ENCODE measurements at regions not wholly inside any gene's neighbourhood (a gene's known extent, or its start where the extent isn't known, plus 50 kb on each side); places are given as distances from the start of the nearest gene placed in this dataset.

DNA sequence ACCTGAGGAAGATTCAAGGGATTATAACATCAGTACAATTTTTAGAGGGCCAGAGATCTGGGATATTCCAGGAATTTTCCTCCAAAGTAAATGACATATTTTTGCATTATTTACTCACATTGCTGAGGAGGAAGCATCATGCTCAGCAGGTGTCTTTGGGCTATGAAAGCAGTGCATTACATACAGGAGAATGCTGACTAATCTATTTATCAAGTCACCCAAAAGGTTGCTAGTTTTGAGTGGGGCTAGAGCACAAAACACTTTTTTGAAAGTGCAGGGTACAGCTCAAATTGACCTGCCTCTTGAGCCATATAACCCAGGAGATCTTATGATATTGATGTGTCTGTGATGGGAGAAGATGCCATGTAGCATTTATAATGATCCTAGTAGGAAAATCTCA is 603.1 kb downstream of the POM121L12 start:
- no peaks in the 10 kb centered on the region; the same call in 1 of the 2 replicates for H3K9me3 ChIP-seq (ENCODE audit: control insufficient read depth, insufficient read depth, low read length)
- no peaks in the 10 kb centered on the region for H3K27me3 ChIP-seq (ENCODE audit: control insufficient read depth, insufficient read depth, low read length)
- H3K36me3 ChIP-seq (ENCODE audit: control insufficient read depth, insufficient read depth, low read length), result no peaks in the 10 kb centered on the region
- no peak overlapping the region for H3K9ac ChIP-seq (ENCODE audit: low read depth, low read length)
- no peak overlapping the region for H3K4me3 ChIP-seq (ENCODE audit: low read depth, low read length)
- peaks cover 11% of the 10 kb centered on the region for H3K4me1 ChIP-seq (ENCODE audit: control insufficient read depth, insufficient read depth, low read length)
- H3K27ac ChIP-seq (ENCODE audit: low read depth, low read length), result no peak overlapping the region

GRCh38 chr7:53641091-53641490 is 605.7 kb downstream of the POM121L12 start:
- H3K4me1 ChIP-seq (ENCODE audit: control insufficient read depth, insufficient read depth, low read length), result peaks cover 20% of the 10 kb centered on the region
- H3K9ac ChIP-seq (ENCODE audit: low read depth, low read length), result no peak overlapping the region
- H3K36me3 ChIP-seq (ENCODE audit: control insufficient read depth, insufficient read depth, low read length), result no peaks in the 10 kb centered on the region
- no peak overlapping the region for H3K4me3 ChIP-seq (ENCODE audit: low read depth, low read length)
- H3K9me3 ChIP-seq (ENCODE audit: control insufficient read depth, insufficient read depth, low read length), result no peaks in the 10 kb centered on the region
- H3K27me3 ChIP-seq (ENCODE audit: control insufficient read depth, insufficient read depth, low read length), result no peaks in the 10 kb centered on the region
- no peak overlapping the region for H3K27ac ChIP-seq (ENCODE audit: low read depth, low read length)

DNA sequence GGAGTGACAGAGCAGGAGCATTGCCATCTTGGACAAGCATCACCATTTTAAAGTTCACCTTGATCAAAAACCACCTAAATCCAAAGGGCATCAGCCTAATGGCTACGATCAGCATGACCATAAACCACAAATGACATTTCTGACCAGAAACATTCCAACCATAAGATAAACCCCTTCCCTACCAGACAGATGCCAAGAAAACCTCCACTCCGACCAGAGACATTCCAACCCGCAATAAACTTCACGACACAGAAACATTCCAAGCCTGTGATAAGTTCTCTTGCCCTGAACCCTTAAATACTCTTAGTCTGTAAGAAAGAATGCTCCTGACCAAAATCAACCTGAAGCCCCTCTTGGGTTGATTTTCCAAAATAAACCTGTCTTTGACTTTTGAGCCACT is 606.9 kb downstream of the POM121L12 start:
- no peaks in the 10 kb centered on the region for H3K9me3 ChIP-seq (ENCODE audit: control insufficient read depth, insufficient read depth, low read length)
- H3K9ac ChIP-seq (ENCODE audit: low read depth, low read length), result no peak overlapping the region
- H3K27me3 ChIP-seq (ENCODE audit: control insufficient read depth, insufficient read depth, low read length), result no peaks in the 10 kb centered on the region
- peaks cover 20% of the 10 kb centered on the region for H3K4me1 ChIP-seq (ENCODE audit: control insufficient read depth, insufficient read depth, low read length)
- no peaks in the 10 kb centered on the region for H3K36me3 ChIP-seq (ENCODE audit: control insufficient read depth, insufficient read depth, low read length)
- H3K27ac ChIP-seq (ENCODE audit: low read depth, low read length), result no peak overlapping the region
- H3K4me3 ChIP-seq (ENCODE audit: low read depth, low read length), result no peak overlapping the region

DNA sequence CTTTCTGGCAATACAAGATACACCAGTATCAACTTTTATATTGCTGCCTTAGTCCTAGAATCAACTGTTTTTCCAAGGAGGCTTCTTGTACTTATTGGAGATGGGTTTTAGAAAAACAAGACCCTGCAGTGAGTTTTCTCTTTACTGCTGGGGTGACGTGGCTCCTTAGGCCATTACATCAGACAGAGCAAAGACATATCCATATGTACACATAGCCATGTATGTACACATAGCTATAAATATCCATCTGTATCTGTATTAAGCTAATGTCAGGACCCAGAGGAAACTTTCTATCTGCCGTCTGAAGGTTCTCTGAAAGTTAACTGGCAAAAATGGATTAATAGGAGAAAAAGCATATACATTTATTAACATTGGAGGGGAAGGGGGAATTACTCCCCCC is 607.4 kb downstream of the POM121L12 start:
- H3K4me3 ChIP-seq (ENCODE audit: low read depth, low read length), result no peak overlapping the region
- no peak overlapping the region for H3K27ac ChIP-seq (ENCODE audit: low read depth, low read length)
- H3K9me3 ChIP-seq (ENCODE audit: control insufficient read depth, insufficient read depth, low read length), result no peaks in the 10 kb centered on the region
- no peaks in the 10 kb centered on the region for H3K36me3 ChIP-seq (ENCODE audit: control insufficient read depth, insufficient read depth, low read length)
- H3K4me1 ChIP-seq (ENCODE audit: control insufficient read depth, insufficient read depth, low read length), result peaks cover 20% of the 10 kb centered on the region
- no peak overlapping the region for H3K9ac ChIP-seq (ENCODE audit: low read depth, low read length)
- H3K27me3 ChIP-seq (ENCODE audit: control insufficient read depth, insufficient read depth, low read length), result no peaks in the 10 kb centered on the region

GRCh38 chr7:53656881-53657280 is 621.4 kb downstream of the POM121L12 start:
- no peaks in the 10 kb centered on the region for H3K9me3 ChIP-seq (ENCODE audit: control insufficient read depth, insufficient read depth, low read length)
- H3K4me1 ChIP-seq (ENCODE audit: control insufficient read depth, insufficient read depth, low read length), result peaks cover 5% of the 10 kb centered on the region; the same call in 1 of the 2 replicates
- H3K27me3 ChIP-seq (ENCODE audit: control insufficient read depth, insufficient read depth, low read length), result no peaks in the 10 kb centered on the region
- H3K9ac ChIP-seq (ENCODE audit: low read depth, low read length), result no peak overlapping the region
- no peak overlapping the region for H3K27ac ChIP-seq (ENCODE audit: low read depth, low read length)
- H3K4me3 ChIP-seq (ENCODE audit: low read depth, low read length), result no peak overlapping the region
- no peaks in the 10 kb centered on the region for H3K36me3 ChIP-seq (ENCODE audit: control insufficient read depth, insufficient read depth, low read length)

GRCh38 chr7:53657586-53657985 is 622.2 kb downstream of the POM121L12 start:
- no peaks in the 10 kb centered on the region for H3K36me3 ChIP-seq (ENCODE audit: control insufficient read depth, insufficient read depth, low read length)
- no peaks in the 10 kb centered on the region for H3K9me3 ChIP-seq (ENCODE audit: control insufficient read depth, insufficient read depth, low read length)
- peaks cover 5% of the 10 kb centered on the region; the same call in 1 of the 2 replicates for H3K4me1 ChIP-seq (ENCODE audit: control insufficient read depth, insufficient read depth, low read length)
- H3K9ac ChIP-seq (ENCODE audit: low read depth, low read length), result no peak overlapping the region
- no peaks in the 10 kb centered on the region for H3K27me3 ChIP-seq (ENCODE audit: control insufficient read depth, insufficient read depth, low read length)
- no peak overlapping the region for H3K27ac ChIP-seq (ENCODE audit: low read depth, low read length)
- no peak overlapping the region for H3K4me3 ChIP-seq (ENCODE audit: low read depth, low read length)

DNA sequence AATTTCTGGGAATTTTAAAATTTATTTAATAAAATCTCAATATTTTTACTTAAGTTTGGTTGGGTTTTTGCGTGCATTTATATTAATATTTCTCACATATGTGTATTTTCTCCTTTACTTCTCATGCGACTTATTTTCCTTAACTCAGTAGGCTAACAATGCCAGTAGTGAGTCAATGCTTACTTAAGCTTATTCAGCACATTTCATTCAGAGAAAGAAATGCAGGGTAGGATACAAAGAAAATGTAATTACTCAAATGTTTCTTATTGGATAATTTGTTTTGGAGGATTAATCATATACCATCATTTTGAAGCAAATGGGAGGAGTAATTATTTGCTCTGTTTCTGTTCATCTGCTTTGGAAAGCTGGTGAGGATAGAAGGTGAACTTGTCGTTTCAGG is 623.5 kb downstream of the POM121L12 start:
- H3K27ac ChIP-seq (ENCODE audit: low read depth, low read length), result no peak overlapping the region
- peaks cover 5% of the 10 kb centered on the region; the same call in 1 of the 2 replicates for H3K4me1 ChIP-seq (ENCODE audit: control insufficient read depth, insufficient read depth, low read length)
- no peaks in the 10 kb centered on the region for H3K9me3 ChIP-seq (ENCODE audit: control insufficient read depth, insufficient read depth, low read length)
- H3K4me3 ChIP-seq (ENCODE audit: low read depth, low read length), result no peak overlapping the region
- no peaks in the 10 kb centered on the region for H3K27me3 ChIP-seq (ENCODE audit: control insufficient read depth, insufficient read depth, low read length)
- H3K9ac ChIP-seq (ENCODE audit: low read depth, low read length), result no peak overlapping the region
- H3K36me3 ChIP-seq (ENCODE audit: control insufficient read depth, insufficient read depth, low read length), result no peaks in the 10 kb centered on the region

GRCh38 chr7:53661645-53662217 is 626.3 kb downstream of the POM121L12 start:
- Histone ChIP-seq H3K9me3 (ENCODE audit: control insufficient read depth, insufficient read depth, low read length) (no peaks in the 10 kb centered on the region), H3K27me3 (ENCODE audit: control insufficient read depth, insufficient read depth, low read length) (no peaks in the 10 kb centered on the region), H3K27ac (ENCODE audit: low read depth, low read length) (no peak overlapping the region), H3K4me1 (ENCODE audit: control insufficient read depth, insufficient read depth, low read length) (peaks cover 5% of the 10 kb centered on the region; the same call in 1 of the 2 replicates), H3K36me3 (ENCODE audit: control insufficient read depth, insufficient read depth, low read length) (no peaks in the 10 kb centered on the region), H3K4me3 (ENCODE audit: low read depth, low read length) (no peak overlapping the region), H3K9ac (ENCODE audit: low read depth, low read length) (no peak overlapping the region)

- H3K27ac ChIP-seq (ENCODE audit: low read depth, low read length), result no peak overlapping the region
- no peak overlapping the region for H3K9ac ChIP-seq (ENCODE audit: low read depth, low read length)
- no peaks in the 10 kb centered on the region for H3K27me3 ChIP-seq (ENCODE audit: control insufficient read depth, insufficient read depth, low read length)
- H3K4me3 ChIP-seq (ENCODE audit: low read depth, low read length), result no peak overlapping the region
- no peaks in the 10 kb centered on the region for H3K4me1 ChIP-seq (ENCODE audit: control insufficient read depth, insufficient read depth, low read length)
- H3K36me3 ChIP-seq (ENCODE audit: control insufficient read depth, insufficient read depth, low read length), result no peaks in the 10 kb centered on the region
- H3K9me3 ChIP-seq (ENCODE audit: control insufficient read depth, insufficient read depth, low read length), result peaks cover 5% of the 10 kb centered on the region; the same call in 1 of the 2 replicates
These were observed 637.2 kb downstream of the POM121L12 start for GRCh38 chr7:53672681-53673080.

DNA sequence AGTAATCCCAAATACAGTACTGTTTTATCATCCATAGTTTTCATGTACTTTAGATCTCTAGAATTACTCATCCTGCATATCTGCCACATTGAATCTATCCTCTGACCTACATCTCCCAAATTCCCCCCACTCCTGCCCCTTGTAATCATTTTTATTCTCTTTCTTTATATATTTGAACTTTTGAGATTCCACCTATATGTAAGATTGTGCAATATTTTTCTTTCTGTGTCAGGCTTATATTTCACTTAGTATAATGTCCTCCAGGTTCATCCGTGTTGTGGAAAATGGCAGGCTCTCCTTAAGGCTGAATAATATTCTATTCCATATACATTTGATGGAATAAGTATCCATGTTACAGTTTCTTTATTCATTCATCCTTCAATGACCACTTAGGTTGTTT is 640.4 kb downstream of the POM121L12 start:
- Histone ChIP-seq H3K4me3 (ENCODE audit: low read depth, low read length) (no peak overlapping the region), H3K27me3 (ENCODE audit: control insufficient read depth, insufficient read depth, low read length) (no peaks in the 10 kb centered on the region), H3K4me1 (ENCODE audit: control insufficient read depth, insufficient read depth, low read length) (peaks cover 5% of the 10 kb centered on the region; the same call in 1 of the 2 replicates), H3K9me3 (ENCODE audit: control insufficient read depth, insufficient read depth, low read length) (no peaks in the 10 kb centered on the region; the same call in 1 of the 2 replicates), H3K9ac (ENCODE audit: low read depth, low read length) (no peak overlapping the region), H3K36me3 (ENCODE audit: control insufficient read depth, insufficient read depth, low read length) (no peaks in the 10 kb centered on the region), H3K27ac (ENCODE audit: low read depth, low read length) (no peak overlapping the region)

- Histone ChIP-seq H3K9ac (ENCODE audit: low read depth, low read length) (no peak overlapping the region), H3K9me3 (ENCODE audit: control insufficient read depth, insufficient read depth, low read length) (no peaks in the 10 kb centered on the region; the same call in none of the 2 replicates), H3K27me3 (ENCODE audit: control insufficient read depth, insufficient read depth, low read length) (no peaks in the 10 kb centered on the region), H3K4me3 (ENCODE audit: low read depth, low read length) (no peak overlapping the region), H3K36me3 (ENCODE audit: control insufficient read depth, insufficient read depth, low read length) (no peaks in the 10 kb centered on the region), H3K27ac (ENCODE audit: low read depth, low read length) (no peak overlapping the region), H3K4me1 (ENCODE audit: control insufficient read depth, insufficient read depth, low read length) (peaks cover 5% of the 10 kb centered on the region; the same call in 1 of the 2 replicates)
These were observed 649.3 kb downstream of the POM121L12 start for GRCh38 chr7:53684693-53685092.
